Ovary (tissue), 7 donors: ENCODE measurements at regions not wholly inside any gene's neighbourhood (a gene's known extent, or its start where the extent isn't known, plus 50 kb on each side); places are given as distances from the start of the nearest gene placed in this dataset.

Experiments
- DNase-seq, 5 donors: peaks; one replicate each; pipeline ENCODE4 v3.0.0-alpha.2; 2019 to 2020
- H3K27ac ChIP-seq, 2 donors: fragments of 200-600 bp; one replicate each; pipeline versions ENCODE4 v1.5.1 to v1.8.0; 2019 to 2022
- H3K27me3 ChIP-seq: fragments of 200-600 bp; one replicate; pipeline ENCODE4 v1.8.0; 2022
- H3K36me3 ChIP-seq: fragments of 200-600 bp; sonication (generic); one replicate; pipeline ENCODE4 v1.5.1; 2019
- H3K4me1 ChIP-seq: one replicate; pipeline ENCODE4 v1.8.1; 2013; ENCODE audit warnings: mild to moderate bottlenecking, moderate library complexity; ENCODE audit not compliant: insufficient read depth
- H3K4me3 ChIP-seq: fragments of 200-600 bp; sonication (generic); one replicate; pipeline ENCODE4 v1.5.1; 2017
- H3K9me3 ChIP-seq, 2 donors: fragments of 200-600 bp in 1 of 2; sonication (generic) in 1 of 2; one replicate each; pipeline versions ENCODE4 v1.5.1 to v1.8.1; 2013 to 2019; ENCODE audit warnings: mild to moderate bottlenecking in 1 of 2, moderate library complexity in 1 of 2
- EP300 ChIP-seq: sonication (generic); formaldehyde crosslinking; IDR thresholded peaks from one replicate; pipeline ENCODE4 v1.6.1; 2017; ENCODE audit warnings: antibody characterized with exemption
- POLR2A ChIP-seq: fragments of 450-650 bp; IDR thresholded peaks from one replicate; pipeline ENCODE4 v1.6.1; 2017; ENCODE audit warnings: antibody characterized with exemption, mild to moderate bottlenecking, moderate library complexity
- WGBS, 3 donors: extraction: QIAGEN DNeasy Blood & Tissue Kit in 1 of 3; methylation state at CpG; one replicate each; pipeline versions ENCODE4 v1.1.5 to v1.1.7; 2013 to 2017; 5-methylcytosine and 5-hydroxymethylcytosine counted together
- intact Hi-C, 4 donors: fragments of 100-400 bp; cut with DNase I; formaldehyde crosslinking; loops; one replicate each; pipeline versions ENCODE4 v1.11.0 to v1.15.1; 2022 to 2023
- TF ChIP-seq, protein P1 (sequence below), 3 donors: fragments of 450-650 bp in 2 of 3; fragments of 200-600 bp in 1 of 3; IDR thresholded peaks; one replicate each; pipeline versions ENCODE4 v1.5.1 to v1.8.0; 2016 to 2022; ENCODE audit warnings: antibody characterized with exemption in 3 of 3, mild to moderate bottlenecking in 1 of 3
- donor health status: DM: no; HTN: no; CAD: no; lungs with moderate emphysema.
- donor health status: DM: no; HTN: no; CAD: no.
- donor health status: Bipolar disorder and iron deficiency.
- donor health status: DM: no; HTN: no; CAD: no.
- donor health status: DM: yes; HTN: yes; CAD: no.

DNA sequence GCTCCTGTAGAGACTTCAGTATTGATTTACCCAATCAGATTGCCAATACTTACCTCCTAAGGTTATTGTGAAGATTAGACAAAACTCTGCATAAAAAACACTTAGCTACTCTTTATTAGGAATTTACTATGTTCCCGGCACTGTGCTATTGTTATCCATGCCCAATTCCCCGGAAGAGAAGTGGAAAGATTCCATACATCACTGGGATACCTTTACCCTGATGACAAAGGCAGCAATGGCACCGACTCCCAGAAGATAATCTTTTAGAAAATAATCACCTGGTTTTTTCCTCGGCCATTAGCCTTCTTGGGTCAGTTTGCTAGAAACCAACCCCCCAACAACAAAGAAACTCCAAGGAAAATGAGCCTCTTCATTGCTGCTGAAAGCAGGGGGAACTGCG lies 226.0 kb downstream of the SNX18 start:
- Histone ChIP-seq H3K27ac (peak overlapping the region in 1 of 2 donors; percentile 59), H3K4me3 (no peak overlapping the region), H3K27me3 (no peaks in the 10 kb centered on the region), H3K4me1 (peaks cover 4% of the 10 kb centered on the region), H3K36me3 (no peaks in the 10 kb centered on the region), H3K9me3 (no peaks in the 10 kb centered on the region)
- TF ChIP-seq EP300: no peak
- TF ChIP-seq, protein P1, sequence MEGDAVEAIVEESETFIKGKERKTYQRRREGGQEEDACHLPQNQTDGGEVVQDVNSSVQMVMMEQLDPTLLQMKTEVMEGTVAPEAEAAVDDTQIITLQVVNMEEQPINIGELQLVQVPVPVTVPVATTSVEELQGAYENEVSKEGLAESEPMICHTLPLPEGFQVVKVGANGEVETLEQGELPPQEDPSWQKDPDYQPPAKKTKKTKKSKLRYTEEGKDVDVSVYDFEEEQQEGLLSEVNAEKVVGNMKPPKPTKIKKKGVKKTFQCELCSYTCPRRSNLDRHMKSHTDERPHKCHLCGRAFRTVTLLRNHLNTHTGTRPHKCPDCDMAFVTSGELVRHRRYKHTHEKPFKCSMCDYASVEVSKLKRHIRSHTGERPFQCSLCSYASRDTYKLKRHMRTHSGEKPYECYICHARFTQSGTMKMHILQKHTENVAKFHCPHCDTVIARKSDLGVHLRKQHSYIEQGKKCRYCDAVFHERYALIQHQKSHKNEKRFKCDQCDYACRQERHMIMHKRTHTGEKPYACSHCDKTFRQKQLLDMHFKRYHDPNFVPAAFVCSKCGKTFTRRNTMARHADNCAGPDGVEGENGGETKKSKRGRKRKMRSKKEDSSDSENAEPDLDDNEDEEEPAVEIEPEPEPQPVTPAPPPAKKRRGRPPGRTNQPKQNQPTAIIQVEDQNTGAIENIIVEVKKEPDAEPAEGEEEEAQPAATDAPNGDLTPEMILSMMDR (IDR thresholded peaks at IDR 0.05): no peak
- TF ChIP-seq POLR2A: no peak
- intact Hi-C loops: no loop called here
- no peak for DNase-seq
- WGBS, 3 donors: 88 to 97% (median 94%) methylated on average over 5 of the region's 5 CpGs

DNA sequence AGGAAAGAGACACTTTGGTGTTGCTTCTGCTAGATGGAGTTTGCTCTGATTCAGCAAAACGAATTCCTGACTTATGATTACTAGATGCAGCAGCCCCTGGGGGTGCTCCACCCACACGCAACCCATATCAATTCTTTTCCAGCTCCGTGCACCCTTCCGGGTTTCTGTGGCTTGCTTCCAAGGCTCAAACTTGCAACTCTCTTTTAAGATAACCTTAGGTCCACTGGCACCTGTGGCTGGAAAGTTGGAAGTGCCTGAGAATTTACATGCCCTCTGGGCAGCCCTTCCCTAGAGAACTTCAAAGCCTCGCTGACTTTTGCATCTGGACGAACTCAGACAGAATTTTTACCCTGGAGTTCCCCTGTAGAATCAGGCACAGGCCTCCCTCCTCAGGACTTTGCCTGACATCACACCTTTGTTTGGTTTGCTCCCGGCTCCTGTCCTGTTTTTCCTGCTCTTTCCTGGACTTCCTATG lies 224.9 kb downstream of the SNX18 start:
- no peak overlapping the region for H3K4me3 ChIP-seq
- DNase-seq: no peak
- 41 to 49% (median 48%) methylated on average over 7 of the region's 7 CpGs for WGBS, 3 donors
- H3K9me3 ChIP-seq: no peaks in the 10 kb centered on the region
- peaks cover 4% of the 10 kb centered on the region for H3K4me1 ChIP-seq
- H3K36me3 ChIP-seq: no peaks in the 10 kb centered on the region
- TF ChIP-seq, protein P1 (IDR thresholded peaks at IDR 0.05): no peak
- no peak for TF ChIP-seq EP300
- TF ChIP-seq POLR2A: no peak
- no peaks in the 10 kb centered on the region for H3K27me3 ChIP-seq
- no peak overlapping the region for H3K27ac ChIP-seq
- intact Hi-C loops: no loop called here

DNA sequence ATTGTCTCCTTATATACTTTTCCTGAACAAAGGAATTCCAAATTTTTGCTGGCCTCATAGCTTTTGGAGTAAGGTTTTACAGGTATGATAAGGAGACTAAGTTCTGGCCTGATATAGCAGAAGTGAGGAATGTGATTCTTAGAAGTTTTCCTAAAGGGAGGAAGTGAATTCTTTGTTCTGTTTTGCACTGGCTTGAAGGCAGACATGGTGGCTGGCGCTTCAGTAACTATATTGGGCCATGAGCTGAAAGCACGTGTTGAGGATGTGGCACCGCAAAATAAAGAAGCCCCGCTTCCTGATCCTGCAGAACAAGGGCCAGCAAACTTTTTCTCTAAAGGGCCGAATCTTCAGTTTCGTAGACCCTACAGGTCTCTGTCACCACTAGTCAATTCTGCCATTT lies 224.2 kb downstream of the SNX18 start:
- DNase-seq: no peak
- H3K27me3 ChIP-seq: no peaks in the 10 kb centered on the region
- peaks cover 4% of the 10 kb centered on the region for H3K4me1 ChIP-seq
- TF ChIP-seq POLR2A: no peak
- TF ChIP-seq, protein P1 (IDR thresholded peaks at IDR 0.05): no peak
- TF ChIP-seq EP300: no peak
- intact Hi-C loops: no loop called here
- no peaks in the 10 kb centered on the region for H3K36me3 ChIP-seq
- WGBS, 3 donors: 94 to 97% (median 96%) methylated on average over 6 of the region's 6 CpGs
- no peak overlapping the region for H3K4me3 ChIP-seq
- no peaks in the 10 kb centered on the region for H3K9me3 ChIP-seq
- no peak overlapping the region for H3K27ac ChIP-seq

DNA sequence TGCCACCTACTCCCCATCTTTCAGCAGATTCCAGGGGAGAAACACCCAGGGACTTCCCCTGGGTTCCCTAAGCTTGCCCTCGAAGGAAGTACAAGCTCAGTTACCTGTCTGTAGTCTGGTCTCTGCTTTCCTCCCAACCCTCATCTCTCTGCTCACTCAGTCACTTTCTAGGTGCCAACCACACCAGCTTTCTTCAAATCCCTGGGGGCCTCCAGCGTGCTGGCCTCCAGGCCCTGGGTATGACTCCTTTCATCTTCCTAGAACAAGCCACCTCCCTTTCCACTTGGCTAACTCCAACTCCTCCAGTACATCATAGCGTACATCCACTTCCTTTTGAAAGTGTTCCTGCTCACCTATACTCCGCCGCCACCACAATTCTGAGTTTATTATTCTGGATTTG lies 222.6 kb downstream of the SNX18 start:
- WGBS, 3 donors: 94 to 98% (median 94%) methylated on average over 5 of the region's 5 CpGs
- no peaks in the 10 kb centered on the region for H3K9me3 ChIP-seq
- no peaks in the 10 kb centered on the region for H3K36me3 ChIP-seq
- no peak overlapping the region for H3K27ac ChIP-seq
- H3K27me3 ChIP-seq: no peaks in the 10 kb centered on the region
- intact Hi-C loops: no loop called here
- H3K4me3 ChIP-seq: no peak overlapping the region
- no peak for DNase-seq
- no peak for TF ChIP-seq EP300
- H3K4me1 ChIP-seq: peaks cover 2% of the 10 kb centered on the region

DNA sequence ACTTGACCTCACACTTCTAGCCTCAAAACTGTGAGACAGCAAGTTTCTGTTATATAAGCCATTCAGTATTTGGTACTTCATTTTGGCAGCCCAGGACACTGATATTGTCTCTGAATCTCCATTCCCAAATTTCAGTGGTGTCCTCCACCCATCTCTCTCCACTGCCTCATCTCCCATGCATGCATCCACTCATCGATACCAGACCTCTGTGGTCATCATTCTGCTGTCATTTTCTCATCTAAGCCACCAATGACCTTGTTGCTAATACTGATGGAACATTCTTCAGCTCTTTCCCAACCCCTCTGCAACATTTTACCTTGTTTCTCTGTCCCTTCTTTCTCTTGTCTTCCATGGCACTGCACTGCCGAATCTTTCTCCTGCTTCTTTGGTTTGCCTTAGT lies 221.8 kb downstream of the SNX18 start:
- WGBS, 3 donors: 94 to 100% (median 98%) methylated on average over 2 of the region's 2 CpGs
- intact Hi-C loops: no loop called here
- H3K27ac ChIP-seq: no peak overlapping the region

More for the DNA sequence above, 221.8 kb downstream of the SNX18 start:
- no peaks in the 10 kb centered on the region for H3K9me3 ChIP-seq
- no peaks in the 10 kb centered on the region for H3K27me3 ChIP-seq
- no peak overlapping the region for H3K4me3 ChIP-seq
- no peak for DNase-seq
- no peaks in the 10 kb centered on the region for H3K36me3 ChIP-seq
- TF ChIP-seq EP300 (no peak), POLR2A (no peak)
- TF ChIP-seq, protein P1 (IDR thresholded peaks at IDR 0.05): no peak
- peaks cover under 1% of the 10 kb centered on the region for H3K4me1 ChIP-seq
